ENCODE measurements at regions not wholly inside any gene's neighbourhood (a gene's known extent, or its start where the extent isn't known, plus 50 kb on each side); places are given as distances from the start of the nearest gene placed in this dataset.

GRCh38 chr7:138407792-138408191 lies 52.3 kb upstream of the TRIM24 start:
- Mint-ChIP-seq H3K27ac (no peak overlapping the region), H3K36me3 (ENCODE audit: low read depth) (no peaks in the 10 kb centered on the region), H3K9me3 (no peaks in the 10 kb centered on the region), H3K27me3 (peaks cover 6% of the 10 kb centered on the region), H3K4me1 (ENCODE audit: low read depth) (no peaks in the 10 kb centered on the region), H3K4me3 (no peak overlapping the region)
- ATAC-seq (ENCODE audit: poor library complexity) (no peak), DNase-seq (no peak)
- Histone ChIP-seq H3K27me3 (ENCODE audit: control insufficient read depth in 1 of 2, insufficient read depth in 2 of 2, low read length in 2 of 2) (peaks cover 0 to 2% of the 10 kb centered on the region in 2 experiments), H3K4me1 (ENCODE audit: insufficient read depth, low read length) (no peaks in the 10 kb centered on the region), H3K27ac (ENCODE audit: low read depth in 1 of 2, low read length in 2 of 2) (no peak overlapping the region), H3K9me3 (ENCODE audit: control insufficient read depth in 1 of 2, insufficient read depth in 1 of 2, low read length in 2 of 2) (no peaks in the 10 kb centered on the region), H3K4me3 (ENCODE audit: low read length) (no peak overlapping the region), H3K36me3 (ENCODE audit: insufficient read depth, low read length) (no peaks in the 10 kb centered on the region)
- POLR2A ChIA-PET: no interaction called here
- intact Hi-C loops (cut with DNase I, micrococcal nuclease): no loop called here
- CTCF ChIA-PET: interaction anchor here (0.7 kb wide), 1 partner anchor 8 kb away, joined by 3 read pairs; no protein-coding TSS in a partner anchor
- TF ChIP-seq, protein P1, sequence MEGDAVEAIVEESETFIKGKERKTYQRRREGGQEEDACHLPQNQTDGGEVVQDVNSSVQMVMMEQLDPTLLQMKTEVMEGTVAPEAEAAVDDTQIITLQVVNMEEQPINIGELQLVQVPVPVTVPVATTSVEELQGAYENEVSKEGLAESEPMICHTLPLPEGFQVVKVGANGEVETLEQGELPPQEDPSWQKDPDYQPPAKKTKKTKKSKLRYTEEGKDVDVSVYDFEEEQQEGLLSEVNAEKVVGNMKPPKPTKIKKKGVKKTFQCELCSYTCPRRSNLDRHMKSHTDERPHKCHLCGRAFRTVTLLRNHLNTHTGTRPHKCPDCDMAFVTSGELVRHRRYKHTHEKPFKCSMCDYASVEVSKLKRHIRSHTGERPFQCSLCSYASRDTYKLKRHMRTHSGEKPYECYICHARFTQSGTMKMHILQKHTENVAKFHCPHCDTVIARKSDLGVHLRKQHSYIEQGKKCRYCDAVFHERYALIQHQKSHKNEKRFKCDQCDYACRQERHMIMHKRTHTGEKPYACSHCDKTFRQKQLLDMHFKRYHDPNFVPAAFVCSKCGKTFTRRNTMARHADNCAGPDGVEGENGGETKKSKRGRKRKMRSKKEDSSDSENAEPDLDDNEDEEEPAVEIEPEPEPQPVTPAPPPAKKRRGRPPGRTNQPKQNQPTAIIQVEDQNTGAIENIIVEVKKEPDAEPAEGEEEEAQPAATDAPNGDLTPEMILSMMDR (IDR thresholded peaks at IDR 0.05): no peak

Measured in CD4-positive, alpha-beta T cell (primary cell).